DOHH2 (cell line): ENCODE measurements at regions not wholly inside any gene's neighbourhood (a gene's known extent, or its start where the extent isn't known, plus 50 kb on each side); places are given as distances from the start of the nearest gene placed in this dataset.

Experiments
- EZH2phosphoT487 ChIP-seq: fragments of 200-600 bp; sonication (generic); IDR thresholded peaks from 2 replicates; pipeline ENCODE4 v1.6.1; 2017; ENCODE audit warnings: borderline replicate concordance, mild to moderate bottlenecking, antibody characterized with exemption, low read length, moderate library complexity, mixed read lengths
- TF ChIP-seq, protein P1 (sequence below): fragments of 200-600 bp; sonication (generic); IDR thresholded peaks from one replicate; pipeline ENCODE4 v1.5.1; 2014; ENCODE audit warnings: antibody characterized with exemption, mild to moderate bottlenecking, low read depth, low read length; ENCODE audit not compliant: poor library complexity, severe bottlenecking

DNA sequence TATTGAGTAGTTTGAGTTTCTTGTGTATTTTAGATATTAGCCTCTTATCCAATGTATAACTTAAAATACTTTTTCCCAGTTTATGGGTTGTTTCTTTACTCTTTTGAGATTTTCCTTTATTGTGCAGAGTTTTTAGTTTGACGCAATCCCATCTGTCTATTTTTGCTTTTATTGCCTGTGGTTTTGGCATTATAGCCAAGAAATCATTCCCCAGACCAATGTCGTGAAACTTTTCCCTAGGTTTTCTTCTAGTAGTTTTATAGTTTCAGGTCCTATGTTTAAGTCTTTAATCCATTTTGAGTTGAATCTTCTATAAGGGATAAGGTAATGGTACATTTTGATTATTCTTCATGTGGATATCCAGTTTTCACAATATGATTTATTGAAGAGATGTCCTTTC lies 87.6 kb downstream of the LEPR start:
- TF ChIP-seq, protein P1, sequence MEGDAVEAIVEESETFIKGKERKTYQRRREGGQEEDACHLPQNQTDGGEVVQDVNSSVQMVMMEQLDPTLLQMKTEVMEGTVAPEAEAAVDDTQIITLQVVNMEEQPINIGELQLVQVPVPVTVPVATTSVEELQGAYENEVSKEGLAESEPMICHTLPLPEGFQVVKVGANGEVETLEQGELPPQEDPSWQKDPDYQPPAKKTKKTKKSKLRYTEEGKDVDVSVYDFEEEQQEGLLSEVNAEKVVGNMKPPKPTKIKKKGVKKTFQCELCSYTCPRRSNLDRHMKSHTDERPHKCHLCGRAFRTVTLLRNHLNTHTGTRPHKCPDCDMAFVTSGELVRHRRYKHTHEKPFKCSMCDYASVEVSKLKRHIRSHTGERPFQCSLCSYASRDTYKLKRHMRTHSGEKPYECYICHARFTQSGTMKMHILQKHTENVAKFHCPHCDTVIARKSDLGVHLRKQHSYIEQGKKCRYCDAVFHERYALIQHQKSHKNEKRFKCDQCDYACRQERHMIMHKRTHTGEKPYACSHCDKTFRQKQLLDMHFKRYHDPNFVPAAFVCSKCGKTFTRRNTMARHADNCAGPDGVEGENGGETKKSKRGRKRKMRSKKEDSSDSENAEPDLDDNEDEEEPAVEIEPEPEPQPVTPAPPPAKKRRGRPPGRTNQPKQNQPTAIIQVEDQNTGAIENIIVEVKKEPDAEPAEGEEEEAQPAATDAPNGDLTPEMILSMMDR = no peak
- no peak for TF ChIP-seq EZH2phosphoT487
